PC-3 (cell line): ENCODE measurements at regions not wholly inside any gene's neighbourhood (a gene's known extent, or its start where the extent isn't known, plus 50 kb on each side); places are given as distances from the start of the nearest gene placed in this dataset.

ENCODE experiments used
- CTCF ChIP-seq: fragments of 300-600 bp; sonication (generic); conservative IDR thresholded peaks from 2 replicates; pipeline ENCODE4 v1.5.1; 2017; ENCODE audit warnings: antibody characterized with exemption, low read depth, mild to moderate bottlenecking, low read length
- EZH2 ChIP-seq: fragments of 300-600 bp; sonication (generic); IDR thresholded peaks from one replicate; pipeline ENCODE4 v1.6.1; 2017; ENCODE audit warnings: antibody characterized with exemption, mild to moderate bottlenecking, low read length; ENCODE audit not compliant: unreplicated experiment
- EZH2phosphoT487 ChIP-seq: fragments of 300-600 bp; sonication (generic); IDR thresholded peaks from 2 replicates; pipeline ENCODE4 v1.6.1; 2018; ENCODE audit warnings: mild to moderate bottlenecking, antibody characterized with exemption, low read length, borderline replicate concordance

DNA sequence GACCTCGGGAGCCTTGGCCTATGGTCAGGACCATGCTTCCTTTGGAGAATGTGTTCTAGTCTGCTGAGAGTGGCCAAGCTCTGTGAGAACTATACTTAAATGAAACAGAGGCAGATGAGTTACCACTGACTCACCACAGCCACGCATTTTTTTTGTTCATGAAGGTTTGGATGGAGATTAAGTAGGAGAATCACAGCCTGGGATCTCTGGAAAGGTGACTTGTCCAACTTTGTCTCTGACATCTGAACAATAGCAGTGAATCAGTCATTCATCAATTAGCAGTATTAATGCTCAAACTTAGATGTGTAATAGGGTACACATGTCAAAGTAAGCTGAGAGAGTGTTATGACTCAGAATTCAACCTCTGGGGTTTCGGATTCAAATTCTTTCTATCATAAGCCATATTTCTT is 100.7 kb upstream of the ANO3 start:
- no peak for TF ChIP-seq CTCF
- no peak for TF ChIP-seq EZH2
- TF ChIP-seq EZH2phosphoT487: no peak
